ENCODE measurements at regions not wholly inside any gene's neighbourhood (a gene's known extent, or its start where the extent isn't known, plus 50 kb on each side); places are given as distances from the start of the nearest gene placed in this dataset.
A peak's percentile ranks its signal among the peaks of the same experiment; 100 is the strongest.

DNA sequence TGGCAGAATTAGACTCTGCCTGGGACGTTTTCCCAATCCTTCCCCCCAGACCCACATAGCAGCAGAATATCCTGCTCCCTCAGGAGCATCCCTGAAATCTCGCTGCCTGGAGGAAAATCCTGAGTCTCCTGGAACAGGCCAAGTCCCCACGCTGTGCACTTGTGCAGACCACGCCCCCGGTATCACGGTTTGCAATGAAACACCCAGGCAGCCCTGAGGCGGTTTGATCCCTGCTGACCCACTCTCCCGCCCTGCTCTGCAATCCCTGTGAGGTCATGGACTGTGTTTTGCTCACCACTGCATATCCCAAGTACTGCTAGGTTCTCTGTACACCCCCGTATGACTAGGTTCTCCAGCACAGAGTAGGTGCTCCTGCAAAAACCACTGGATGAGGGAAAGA lies 411.8 kb upstream of the MGMT start:
- Histone ChIP-seq H3K4me1 (no peaks in the 10 kb centered on the region), H3K27ac (no peak overlapping the region), H3K36me3 (no peaks in the 10 kb centered on the region), H3K4me3 (no peak overlapping the region), H3K27me3 (no peaks in the 10 kb centered on the region), H3K9me3 (no peaks in the 10 kb centered on the region)
- intact Hi-C loops (cut with DNase I), result no loop called here
- no peak for DNase-seq (ENCODE audit: extremely low spot score in 2 of 2)
- TF ChIP-seq POLR2AphosphoS5 (IDR thresholded peaks at IDR 0.05; ENCODE audit: insufficient read depth in 1 of 2, low read depth in 1 of 2) (no peak), CTCF (IDR thresholded peaks at IDR 0.05) (no peak), POLR2A (IDR thresholded peaks at IDR 0.05) (no peak)

GRCh38 chr10:129055986-129056385 lies 411.1 kb upstream of the MGMT start:
- intact Hi-C loops (cut with DNase I), result no loop called here
- no peak overlapping the region for H3K27ac ChIP-seq
- TF ChIP-seq POLR2A (IDR thresholded peaks at IDR 0.05) (no peak), POLR2AphosphoS5 (IDR thresholded peaks at IDR 0.05; ENCODE audit: insufficient read depth in 1 of 2, low read depth in 1 of 2) (no peak), CTCF (IDR thresholded peaks at IDR 0.05) (no peak)
- H3K4me1 ChIP-seq, result no peaks in the 10 kb centered on the region
- DNase-seq (ENCODE audit: extremely low spot score in 2 of 2), result no peak
- no peaks in the 10 kb centered on the region for H3K36me3 ChIP-seq
- H3K27me3 ChIP-seq, result no peaks in the 10 kb centered on the region
- no peak overlapping the region for H3K4me3 ChIP-seq
- H3K9me3 ChIP-seq, result no peaks in the 10 kb centered on the region

- Histone ChIP-seq H3K9me3 (no peaks in the 10 kb centered on the region), H3K27ac (no peak overlapping the region), H3K27me3 (no peaks in the 10 kb centered on the region), H3K4me1 (no peaks in the 10 kb centered on the region), H3K4me3 (no peak overlapping the region), H3K36me3 (no peaks in the 10 kb centered on the region)
- peak in 1 of 2 donors; percentile 70 for DNase-seq (ENCODE audit: extremely low spot score in 2 of 2)
- intact Hi-C loops (cut with DNase I), result no loop called here
- TF ChIP-seq POLR2AphosphoS5 (IDR thresholded peaks at IDR 0.05; ENCODE audit: insufficient read depth in 1 of 2, low read depth in 1 of 2) (no peak), POLR2A (IDR thresholded peaks at IDR 0.05) (no peak), CTCF (IDR thresholded peaks at IDR 0.05) (no peak)
These were observed 410.0 kb upstream of the MGMT start for GRCh38 chr10:129056734-129057689.

DNA sequence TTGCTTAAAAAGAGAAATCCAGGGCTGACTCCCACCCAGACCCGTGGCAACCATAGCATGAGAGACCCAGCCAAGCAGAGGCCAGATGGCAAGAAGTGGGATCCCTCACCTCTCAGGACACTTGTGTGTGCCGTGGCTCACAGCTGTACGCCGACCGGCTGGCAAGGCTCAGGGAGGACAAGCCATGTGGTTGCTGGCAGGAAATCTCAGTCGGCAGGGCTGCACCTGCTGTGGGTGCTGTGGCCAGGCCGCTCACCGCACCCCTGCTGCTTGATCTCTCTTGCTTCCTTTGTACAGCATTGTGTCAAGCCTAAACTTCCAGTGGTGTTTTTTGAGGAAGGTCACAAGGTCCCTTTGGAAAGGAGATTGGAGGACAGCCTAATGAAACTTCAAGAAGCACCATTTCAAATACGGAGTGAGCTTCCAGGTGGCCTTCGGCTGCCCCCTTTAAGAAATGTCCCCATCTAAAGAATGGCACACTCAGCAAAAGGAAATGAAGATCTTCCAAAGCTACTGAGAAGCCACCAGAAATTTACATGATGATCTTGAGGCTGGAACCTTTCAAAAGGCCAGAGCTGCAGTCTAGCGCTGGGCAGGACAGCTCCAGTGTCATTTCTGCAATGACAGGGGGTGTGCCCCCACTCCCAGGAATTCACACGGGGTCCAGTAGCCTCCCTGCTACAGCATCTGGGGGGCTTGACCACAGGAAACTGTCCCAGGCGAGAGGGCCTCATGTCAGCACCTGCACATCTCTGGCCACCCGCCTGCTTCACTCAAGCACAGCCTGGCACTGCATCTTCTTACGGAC lies 409.0 kb upstream of the MGMT start:
- Histone ChIP-seq H3K27me3 (no peaks in the 10 kb centered on the region), H3K9me3 (no peaks in the 10 kb centered on the region), H3K27ac (no peak overlapping the region), H3K4me1 (no peaks in the 10 kb centered on the region), H3K4me3 (no peak overlapping the region), H3K36me3 (no peaks in the 10 kb centered on the region)
- intact Hi-C loops (cut with DNase I), result no loop called here
- TF ChIP-seq POLR2AphosphoS5 (IDR thresholded peaks at IDR 0.05; ENCODE audit: insufficient read depth in 1 of 2, low read depth in 1 of 2) (no peak), POLR2A (IDR thresholded peaks at IDR 0.05) (no peak), CTCF (IDR thresholded peaks at IDR 0.05) (no peak)
- peak; percentile 37 to 79 for DNase-seq (ENCODE audit: extremely low spot score in 2 of 2)
